K562 (cell line): ENCODE measurements at regions not wholly inside any gene's neighbourhood (a gene's known extent, or its start where the extent isn't known, plus 50 kb on each side); places are given as distances from the start of the nearest gene placed in this dataset.

Experiments used
- CAMTA2 ChIP-seq: fragments of 250-450 bp; sonication (Bioruptor Pico); conservative IDR thresholded peaks from 2 replicates; pipeline ENCODE4 v1.5.1; 2022
- CC2D1A ChIP-seq: fragments of 450-650 bp; IDR thresholded peaks from 2 replicates; pipeline ENCODE4 v1.6.1; 2017; ENCODE audit warnings: mild to moderate bottlenecking
- DPF2 ChIP-seq: fragments of 450-650 bp; IDR thresholded peaks from 2 replicates; pipeline ENCODE4 v1.6.1; 2016
- FOXK1 ChIP-seq: sonication (generic); formaldehyde crosslinking; IDR thresholded peaks from 2 replicates; pipeline ENCODE4 v1.8.0; 2022; ENCODE audit warnings: missing genetic modification reagents, mild to moderate bottlenecking, borderline replicate concordance
- HMGN3 ChIP-seq: IDR thresholded peaks from 2 replicates; pipeline ENCODE4 v1.6.1; 2011; ENCODE audit warnings: borderline replicate concordance, low read depth, mild to moderate bottlenecking, mixed read lengths, low read length; ENCODE audit not compliant: insufficient read length; ENCODE audit errors: extremely low read depth
- HNRNPL ChIP-seq: fragments of 200-400 bp; formaldehyde crosslinking; IDR thresholded peaks from 2 replicates; pipeline ENCODE4 v1.6.1; 2017; ENCODE audit warnings: low read depth, mild to moderate bottlenecking, low read length
- KHSRP ChIP-seq: fragments of 450-650 bp; IDR thresholded peaks from 2 replicates; pipeline ENCODE4 v1.6.1; 2017
- KLF10 ChIP-seq: fragments of 250-450 bp; sonication (Bioruptor Pico); IDR thresholded peaks from 2 replicates; pipeline ENCODE4 v1.6.1; 2021; ENCODE audit warnings: matching md5 sums
- MAFK ChIP-seq: IDR thresholded peaks from 2 replicates; pipeline ENCODE4 v1.6.1; 2011; ENCODE audit warnings: low read length, improper control_type of control experiment
- MBD2 ChIP-seq: sonication (generic); IDR thresholded peaks from 2 replicates; pipeline ENCODE4 v1.6.1; 2016; ENCODE audit warnings: low read depth, borderline replicate concordance
- MEIS2 ChIP-seq: fragments of 450-650 bp; IDR thresholded peaks from 2 replicates; pipeline ENCODE4 v1.6.1; 2014; ENCODE audit warnings: mild to moderate bottlenecking; ENCODE audit not compliant: partially characterized antibody
- OTX1 ChIP-seq: fragments of 450-650 bp; formaldehyde crosslinking; IDR thresholded peaks from 2 replicates; pipeline ENCODE4 v1.4.0; 2022; ENCODE audit warnings: mild to moderate bottlenecking
- PHF21A ChIP-seq: fragments of 450-650 bp; IDR thresholded peaks from 2 replicates; pipeline ENCODE4 v1.6.1; 2017; ENCODE audit warnings: low read depth, borderline replicate concordance
- RBM22 ChIP-seq: fragments of 200-400 bp; formaldehyde crosslinking; IDR thresholded peaks from 2 replicates; pipeline ENCODE4 v1.6.1; 2018; ENCODE audit warnings: low read length, low read depth; ENCODE audit not compliant: poor library complexity, severe bottlenecking
- SETDB1 ChIP-seq: IDR thresholded peaks from one replicate; pipeline ENCODE4 v1.6.1; 2012; ENCODE audit warnings: low read length, control low read depth, inconsistent platforms
- SMAD1 ChIP-seq: fragments of 150-350 bp; IDR thresholded peaks from 2 replicates; pipeline ENCODE4 v1.6.1; 2014; ENCODE audit warnings: low read length, low read depth; ENCODE audit not compliant: partially characterized antibody
- TRIM28 ChIP-seq: fragments of 450-650 bp; IDR thresholded peaks from 2 replicates; pipeline ENCODE4 v1.6.1; 2017
- ZEB2 ChIP-seq: fragments of 450-650 bp; IDR thresholded peaks from 2 replicates; pipeline ENCODE4 v1.6.1; 2016
- ZNF57 ChIP-seq: fragments of 450-650 bp; formaldehyde crosslinking; IDR thresholded peaks from 2 replicates; pipeline ENCODE4 v1.4.0; 2020; ENCODE audit warnings: mild to moderate bottlenecking, moderate library complexity
- TF ChIP-seq, protein P1 (sequence below): fragments of 450-650 bp; IDR thresholded peaks from 2 replicates; pipeline ENCODE4 v1.6.1; 2016; ENCODE audit warnings: borderline replicate concordance
- TF ChIP-seq, protein P2 (sequence below): sonication (generic); formaldehyde crosslinking; IDR thresholded peaks from 2 replicates; pipeline ENCODE4 v1.8.1; 2023; ENCODE audit warnings: missing genetic modification reagents, mild to moderate bottlenecking, borderline replicate concordance

- peak; percentile 75; the same call in 1 of the 2 replicates for TF ChIP-seq ZNF57 (CRISPR knock-in tag)
- TF ChIP-seq RBM22, result peak; percentile 60
- 0 out of 2 replicates have a peak, but pooled peaks have one; percentile 74 for TF ChIP-seq PHF21A
- TF ChIP-seq CAMTA2 (CRISPR knock-in tag), result no peak
- TF ChIP-seq OTX1 (CRISPR knock-in tag), result peak; percentile 74; the same call in 1 of the 2 replicates
- TF ChIP-seq FOXK1 (CRISPR knock-in tag), result no peak; the same call in 1 of the 2 replicates
- TF ChIP-seq HNRNPL, result peak; percentile 81
- TF ChIP-seq SMAD1, result peak; percentile 22
- TF ChIP-seq MEIS2, result peak; percentile 9
- TF ChIP-seq, protein P1, sequence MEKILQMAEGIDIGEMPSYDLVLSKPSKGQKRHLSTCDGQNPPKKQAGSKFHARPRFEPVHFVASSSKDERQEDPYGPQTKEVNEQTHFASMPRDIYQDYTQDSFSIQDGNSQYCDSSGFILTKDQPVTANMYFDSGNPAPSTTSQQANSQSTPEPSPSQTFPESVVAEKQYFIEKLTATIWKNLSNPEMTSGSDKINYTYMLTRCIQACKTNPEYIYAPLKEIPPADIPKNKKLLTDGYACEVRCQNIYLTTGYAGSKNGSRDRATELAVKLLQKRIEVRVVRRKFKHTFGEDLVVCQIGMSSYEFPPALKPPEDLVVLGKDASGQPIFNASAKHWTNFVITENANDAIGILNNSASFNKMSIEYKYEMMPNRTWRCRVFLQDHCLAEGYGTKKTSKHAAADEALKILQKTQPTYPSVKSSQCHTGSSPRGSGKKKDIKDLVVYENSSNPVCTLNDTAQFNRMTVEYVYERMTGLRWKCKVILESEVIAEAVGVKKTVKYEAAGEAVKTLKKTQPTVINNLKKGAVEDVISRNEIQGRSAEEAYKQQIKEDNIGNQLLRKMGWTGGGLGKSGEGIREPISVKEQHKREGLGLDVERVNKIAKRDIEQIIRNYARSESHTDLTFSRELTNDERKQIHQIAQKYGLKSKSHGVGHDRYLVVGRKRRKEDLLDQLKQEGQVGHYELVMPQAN, result peak; percentile 49; the same call in 1 of the 2 replicates
- peak; percentile 76; the same call in 1 of the 2 replicates for TF ChIP-seq TRIM28
- TF ChIP-seq KHSRP, result no peak
- TF ChIP-seq HMGN3, result peak; percentile 91
- TF ChIP-seq, protein P2, sequence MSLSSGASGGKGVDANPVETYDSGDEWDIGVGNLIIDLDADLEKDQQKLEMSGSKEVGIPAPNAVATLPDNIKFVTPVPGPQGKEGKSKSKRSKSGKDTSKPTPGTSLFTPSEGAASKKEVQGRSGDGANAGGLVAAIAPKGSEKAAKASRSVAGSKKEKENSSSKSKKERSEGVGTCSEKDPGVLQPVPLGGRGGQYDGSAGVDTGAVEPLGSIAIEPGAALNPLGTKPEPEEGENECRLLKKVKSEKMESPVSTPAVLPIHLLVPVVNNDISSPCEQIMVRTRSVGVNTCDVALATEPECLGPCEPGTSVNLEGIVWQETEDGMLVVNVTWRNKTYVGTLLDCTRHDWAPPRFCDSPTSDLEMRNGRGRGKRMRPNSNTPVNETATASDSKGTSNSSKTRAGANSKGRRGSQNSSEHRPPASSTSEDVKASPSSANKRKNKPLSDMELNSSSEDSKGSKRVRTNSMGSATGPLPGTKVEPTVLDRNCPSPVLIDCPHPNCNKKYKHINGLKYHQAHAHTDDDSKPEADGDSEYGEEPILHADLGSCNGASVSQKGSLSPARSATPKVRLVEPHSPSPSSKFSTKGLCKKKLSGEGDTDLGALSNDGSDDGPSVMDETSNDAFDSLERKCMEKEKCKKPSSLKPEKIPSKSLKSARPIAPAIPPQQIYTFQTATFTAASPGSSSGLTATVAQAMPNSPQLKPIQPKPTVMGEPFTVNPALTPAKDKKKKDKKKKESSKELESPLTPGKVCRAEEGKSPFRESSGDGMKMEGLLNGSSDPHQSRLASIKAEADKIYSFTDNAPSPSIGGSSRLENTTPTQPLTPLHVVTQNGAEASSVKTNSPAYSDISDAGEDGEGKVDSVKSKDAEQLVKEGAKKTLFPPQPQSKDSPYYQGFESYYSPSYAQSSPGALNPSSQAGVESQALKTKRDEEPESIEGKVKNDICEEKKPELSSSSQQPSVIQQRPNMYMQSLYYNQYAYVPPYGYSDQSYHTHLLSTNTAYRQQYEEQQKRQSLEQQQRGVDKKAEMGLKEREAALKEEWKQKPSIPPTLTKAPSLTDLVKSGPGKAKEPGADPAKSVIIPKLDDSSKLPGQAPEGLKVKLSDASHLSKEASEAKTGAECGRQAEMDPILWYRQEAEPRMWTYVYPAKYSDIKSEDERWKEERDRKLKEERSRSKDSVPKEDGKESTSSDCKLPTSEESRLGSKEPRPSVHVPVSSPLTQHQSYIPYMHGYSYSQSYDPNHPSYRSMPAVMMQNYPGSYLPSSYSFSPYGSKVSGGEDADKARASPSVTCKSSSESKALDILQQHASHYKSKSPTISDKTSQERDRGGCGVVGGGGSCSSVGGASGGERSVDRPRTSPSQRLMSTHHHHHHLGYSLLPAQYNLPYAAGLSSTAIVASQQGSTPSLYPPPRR (CRISPR knock-in tag), result no peak
- TF ChIP-seq KLF10, result no peak; the same call in 1 of the 2 replicates
- no peak for TF ChIP-seq CC2D1A
- peak; percentile 67 for TF ChIP-seq DPF2
- TF ChIP-seq ZEB2, result no peak
- TF ChIP-seq MAFK, result no peak
- peak; percentile 22; the same call in 1 of the 2 replicates for TF ChIP-seq MBD2
- TF ChIP-seq SETDB1, result no peak
Observed at GRCh38 chr6:158868890-158869825, 50.0 kb upstream of the EZR start (continued).
